ENCODE measurements at regions not wholly inside any gene's neighbourhood (a gene's known extent, or its start where the extent isn't known, plus 50 kb on each side); places are given as distances from the start of the nearest gene placed in this dataset.

GRCh38 chr6:138722425-138723371, 50.9 kb upstream of the CCDC28A start (continued):
- no peak for TF ChIP-seq ZBTB33 (IDR thresholded peaks at IDR 0.05; ENCODE audit: extremely low read depth, insufficient replicate concordance, low read length)
- no peak for TF ChIP-seq CTCF (IDR thresholded peaks at IDR 0.05 in 2 of 3, conservative IDR thresholded peaks at IDR 0.05 in 1 of 3; ENCODE audit: borderline replicate concordance in 1 of 3, insufficient read depth in 1 of 3, low read depth in 2 of 3, low read length in 2 of 3)
- TF ChIP-seq JUND (IDR thresholded peaks at IDR 0.05) = peak; percentile 77
- no peak for TF ChIP-seq REST (IDR thresholded peaks at IDR 0.05; ENCODE audit: low read depth)
- TF ChIP-seq EZH2 (IDR thresholded peaks at IDR 0.05) = no peak
